PC-9 (cell line): ENCODE measurements at regions not wholly inside any gene's neighbourhood (a gene's known extent, or its start where the extent isn't known, plus 50 kb on each side); places are given as distances from the start of the nearest gene placed in this dataset.

ENCODE experiments used
- BruUV-seq: library from RNA; stranded (reverse); fragments of 400-500 nt; replicated peaks from 2 replicates; lab custom pipeline; 2021; lab: Mats Ljungman, UMichigan
- CTCF ChIA-PET: fragments of 300-600 bp; sonication (Branson Sonifier 250); formaldehyde crosslinking; loops from one replicate; lab custom pipeline; 2022; ENCODE audit warnings: antibody characterized with exemption; lab: Charles Lee
- POLR2A ChIA-PET: fragments of 300-600 bp; sonication (Branson Sonifier 250); formaldehyde crosslinking; loops from one replicate; lab custom pipeline; 2022; ENCODE audit warnings: antibody characterized with exemption; ENCODE audit not compliant: unreplicated experiment; lab: Charles Lee
- DNase-seq, 2 experiments: peaks; one replicate each; pipeline versions ENCODE4 v3.0.0 to v3.0.0-alpha.2; 2015 to 2022; ENCODE audit warnings: mixed read lengths in 1 of 2
- H2AFZ ChIP-seq: fragments of 200-600 bp; sonication (generic); 2 replicates; pipeline ENCODE4 v1.8.1; 2017; ENCODE audit warnings: antibody characterized with exemption
- H3F3A ChIP-seq: fragments of 200-600 bp; sonication (generic); 2 replicates; pipeline ENCODE4 v1.8.1; 2017; ENCODE audit warnings: antibody characterized with exemption, mild to moderate bottlenecking, low read depth; ENCODE audit not compliant: insufficient read depth
- H3K27ac ChIP-seq: fragments of 200-600 bp; sonication (generic); 2 replicates; pipeline ENCODE4 v1.6.1; 2016; ENCODE audit warnings: mixed run types
- H3K27me3 ChIP-seq: fragments of 200-600 bp; sonication (generic); 2 replicates; pipeline ENCODE4 v1.6.1; 2016; ENCODE audit warnings: low read depth, mixed run types; ENCODE audit not compliant: insufficient read depth
- H3K36me3 ChIP-seq: fragments of 200-600 bp; sonication (generic); 2 replicates; pipeline ENCODE4 v1.6.1; 2016; ENCODE audit warnings: low read depth, mixed run types
- H3K4me1 ChIP-seq: fragments of 200-600 bp; sonication (generic); replicated peaks from 2 replicates; pipeline ENCODE4 v1.6.1; 2016; ENCODE audit warnings: mixed run types; ENCODE audit not compliant: insufficient read depth
- H3K4me2 ChIP-seq: fragments of 200-600 bp; sonication (generic); 2 replicates; pipeline ENCODE4 v1.6.1; 2017; ENCODE audit warnings: mixed run types
- H3K4me3 ChIP-seq: fragments of 200-600 bp; sonication (generic); 2 replicates; pipeline ENCODE4 v1.6.1; 2016; ENCODE audit warnings: mixed run types
- H3K79me2 ChIP-seq: fragments of 200-600 bp; sonication (generic); 2 replicates; pipeline ENCODE4 v1.6.1; 2017; ENCODE audit warnings: low read depth, mixed run types
- H3K9me2 ChIP-seq: fragments of 200-600 bp; sonication (generic); 2 replicates; pipeline ENCODE4 v1.8.1; 2017; ENCODE audit warnings: mild to moderate bottlenecking; ENCODE audit not compliant: insufficient read depth
- H3K9me3 ChIP-seq: fragments of 200-600 bp; sonication (generic); 2 replicates; pipeline ENCODE4 v1.8.1; 2016; ENCODE audit warnings: low read depth; ENCODE audit not compliant: insufficient read depth
- H4K20me1 ChIP-seq: fragments of 200-600 bp; sonication (generic); 2 replicates; pipeline ENCODE4 v1.8.1; 2017; ENCODE audit not compliant: insufficient read depth
- CTCF ChIP-seq: fragments of 200-600 bp; sonication (generic); conservative IDR thresholded peaks from 2 replicates; pipeline ENCODE4 v1.6.1; 2017; ENCODE audit warnings: mixed run types, antibody characterized with exemption, mild to moderate bottlenecking, moderate library complexity
- EZH2 ChIP-seq: fragments of 200-600 bp; sonication (generic); IDR thresholded peaks from 2 replicates; pipeline ENCODE4 v1.8.0; 2017; ENCODE audit warnings: antibody characterized with exemption, low read depth
- intact Hi-C: fragments of 100-400 bp; cut with micrococcal nuclease; formaldehyde crosslinking; loops from one replicate; pipeline ENCODE4 v1.10.0; 2022; ENCODE audit not compliant: unreplicated experiment

- Histone ChIP-seq H3K9me3 (no peaks in the 10 kb centered on the region; the same call in 1 of the 2 replicates), H4K20me1 (no peaks in the 10 kb centered on the region), H3F3A (peaks cover 17% of the 10 kb centered on the region; the same call in 1 of the 2 replicates), H2AFZ (no peak overlapping the region), H3K4me1 (peaks cover 23% of the 10 kb centered on the region), H3K79me2 (no peaks in the 10 kb centered on the region), H3K9me2 (no peaks in the 10 kb centered on the region), H3K4me2 (no peak overlapping the region), H3K4me3 (no peak overlapping the region), H3K27me3 (no peaks in the 10 kb centered on the region), H3K27ac (no peak overlapping the region), H3K36me3 (no peaks in the 10 kb centered on the region)
- no TSS peak for BruUV-seq
- TF ChIP-seq EZH2 (no peak), CTCF (no peak)
- DNase-seq = no peak
- POLR2A ChIA-PET = no interaction called here
- intact Hi-C loops = no loop called here
- CTCF ChIA-PET = no interaction called here
Observed at GRCh38 chr15:39200586-39200985, 380.3 kb upstream of the THBS1 start.

- peak overlapping the region; percentile 55; the same call in 1 of the 2 replicates for H3K27ac ChIP-seq
Observed at GRCh38 chr15:39202641-39203040, 378.2 kb upstream of the THBS1 start.

GRCh38 chr15:39204031-39204430 is 376.8 kb upstream of the THBS1 start:
- Histone ChIP-seq H3K4me2 (no peak overlapping the region), H3K79me2 (no peaks in the 10 kb centered on the region), H3F3A (no peaks in the 10 kb centered on the region), H3K27ac (no peak overlapping the region), H3K36me3 (no peaks in the 10 kb centered on the region), H3K9me3 (no peaks in the 10 kb centered on the region; the same call in 1 of the 2 replicates), H3K4me3 (no peak overlapping the region), H4K20me1 (no peaks in the 10 kb centered on the region), H2AFZ (no peak overlapping the region), H3K27me3 (no peaks in the 10 kb centered on the region), H3K4me1 (peaks cover 14% of the 10 kb centered on the region), H3K9me2 (no peaks in the 10 kb centered on the region)
- DNase-seq = no peak
- intact Hi-C loops = no loop called here
- BruUV-seq = no TSS peak
- ChIA-PET POLR2A (interaction anchor here (0.6 to 0.9 kb wide), 2 partner anchors 10 to 377 kb away, joined by 5 to 7 read pairs; partner anchors contain the start of gene THBS1), CTCF (no interaction called here)
- TF ChIP-seq EZH2 (no peak), CTCF (no peak)

More at GRCh38 chr15:39202641-39203040, 378.2 kb upstream of the THBS1 start:
- Histone ChIP-seq H2AFZ (no peak overlapping the region), H3K9me3 (no peaks in the 10 kb centered on the region; the same call in 1 of the 2 replicates), H3K27me3 (no peaks in the 10 kb centered on the region), H3K4me1 (peaks cover 14% of the 10 kb centered on the region), H4K20me1 (no peaks in the 10 kb centered on the region), H3K36me3 (no peaks in the 10 kb centered on the region), H3K9me2 (no peaks in the 10 kb centered on the region), H3F3A (no peaks in the 10 kb centered on the region; the same call in 1 of the 2 replicates), H3K4me3 (no peak overlapping the region), H3K4me2 (peak overlapping the region; percentile 46), H3K79me2 (no peaks in the 10 kb centered on the region)
- CTCF ChIA-PET = no interaction called here
- BruUV-seq = no TSS peak
- peak in 1 of 2 experiments; percentile 62 for DNase-seq
- intact Hi-C loops = no loop called here
- TF ChIP-seq EZH2 = no peak
- TF ChIP-seq CTCF = no peak
- POLR2A ChIA-PET = interaction anchor here (0.6 kb wide), 2 partner anchors 11 to 21 kb away, joined by 3 to 6 read pairs; no protein-coding TSS in a partner anchor
